Thyroid gland (tissue), 4 donors: ENCODE measurements at regions not wholly inside any gene's neighbourhood (a gene's known extent, or its start where the extent isn't known, plus 50 kb on each side); places are given as distances from the start of the nearest gene placed in this dataset.
"Not testable (repeated sequence)": the region's sequence is repeated elsewhere in the genome, so short reads cannot be mapped to it uniquely, and the experiment has no call there.

Experiments
- DNase-seq, 2 donors: peaks; one replicate each; pipeline ENCODE4 v3.0.0-alpha.2; 2019
- H3K27ac ChIP-seq, 3 donors: fragments of 200-600 bp; sonication (generic); 1 replicate in 2 of 3; 2 replicates in 1 of 3; pipeline ENCODE4 v1.5.1; 2016 to 2019; ENCODE audit warnings: mild to moderate bottlenecking in 1 of 3, moderate library complexity in 1 of 3
- H3K27me3 ChIP-seq: fragments of 200-600 bp; sonication (generic); one replicate; pipeline ENCODE4 v1.5.1; 2019
- H3K36me3 ChIP-seq, 2 donors: fragments of 200-600 bp; sonication (generic); one replicate each; pipeline ENCODE4 v1.5.1; 2016 to 2019
- H3K4me1 ChIP-seq, 2 donors: fragments of 200-600 bp; sonication (generic); one replicate each; pipeline ENCODE4 v1.5.1; 2017 to 2019
- H3K4me3 ChIP-seq, 3 donors: fragments of 200-600 bp; sonication (generic); replicated peaks in 1 of 3; 1 replicate in 2 of 3; 2 replicates in 1 of 3; pipeline ENCODE4 v1.5.1; 2016; ENCODE audit warnings: mild to moderate bottlenecking in 1 of 3
- H3K9me3 ChIP-seq: fragments of 200-600 bp; sonication (generic); one replicate; pipeline ENCODE4 v1.5.1; 2017
- CTCF ChIP-seq, 6 experiments: fragments of 200-600 bp in 3 of 6; fragments of 450-650 bp in 3 of 6; sonication (generic) in 3 of 6; IDR thresholded peaks; one replicate each; pipeline ENCODE4 v1.5.1; 2016 to 2019; ENCODE audit warnings: antibody characterized with exemption in 6 of 6, mild to moderate bottlenecking in 2 of 6, inconsistent platforms in 1 of 6, moderate library complexity in 1 of 6
- POLR2A ChIP-seq, 2 donors: fragments of 450-650 bp; IDR thresholded peaks; one replicate each; pipeline ENCODE4 v1.6.1; 2017; ENCODE audit warnings: antibody characterized with exemption in 2 of 2, mild to moderate bottlenecking in 2 of 2, moderate library complexity in 1 of 2
- WGBS, 2 donors: methylation state at CpG; one replicate each; pipeline ENCODE4 v1.1.5; 2017; 5-methylcytosine and 5-hydroxymethylcytosine counted together
- intact Hi-C: fragments of 100-400 bp; cut with DNase I; formaldehyde crosslinking; loops from one replicate; pipeline ENCODE4 v1.15.1; 2023

- 76 to 77% methylated on average over 6 of the region's 6 CpGs for WGBS, 2 donors
Observed at GRCh38 chr10:30199376-30200016, 140.1 kb upstream of the JCAD start.

GRCh38 chr10:30197186-30197585 is 137.8 kb upstream of the JCAD start:
- intact Hi-C loops = no loop called here
- no peaks in the 10 kb centered on the region for H3K36me3 ChIP-seq
- no peaks in the 10 kb centered on the region for H3K27me3 ChIP-seq
- H3K4me3 ChIP-seq = no peak overlapping the region
- H3K4me1 ChIP-seq = no peaks in the 10 kb centered on the region
- no peak overlapping the region for H3K27ac ChIP-seq
- no peaks in the 10 kb centered on the region for H3K9me3 ChIP-seq
- DNase-seq = no peak
- TF ChIP-seq POLR2A (IDR thresholded peaks at IDR 0.05) (no peak), CTCF (IDR thresholded peaks at IDR 0.05) (no peak)
- 83 to 88% methylated on average over 4 of the region's 4 CpGs for WGBS, 2 donors

More at GRCh38 chr10:30199376-30200016, 140.1 kb upstream of the JCAD start:
- no peak overlapping the region for H3K4me3 ChIP-seq
- intact Hi-C loops = no loop called here
- TF ChIP-seq CTCF (IDR thresholded peaks at IDR 0.05) (no peak), POLR2A (IDR thresholded peaks at IDR 0.05) (no peak)
- no peaks in the 10 kb centered on the region for H3K4me1 ChIP-seq
- no peaks in the 10 kb centered on the region for H3K36me3 ChIP-seq
- no peak for DNase-seq
- H3K9me3 ChIP-seq = no peaks in the 10 kb centered on the region
- H3K27ac ChIP-seq = no peak overlapping the region
- H3K27me3 ChIP-seq = no peaks in the 10 kb centered on the region

GRCh38 chr10:30196559-30196958 is 137.2 kb upstream of the JCAD start:
- H3K4me1 ChIP-seq, H3K27ac ChIP-seq, H3K9me3 ChIP-seq, H3K4me3 ChIP-seq, intact Hi-C loops, DNase-seq, H3K36me3 ChIP-seq, H3K27me3 ChIP-seq: not testable (repeated sequence)
- WGBS, 2 donors = 80 to 81% methylated on average over 2 of the region's 2 CpGs

GRCh38 chr10:30192846-30193608 is 133.6 kb upstream of the JCAD start:
- TF ChIP-seq POLR2A (IDR thresholded peaks at IDR 0.05) = no peak
- TF ChIP-seq CTCF (IDR thresholded peaks at IDR 0.05) = no peak
- no peak overlapping the region for H3K4me3 ChIP-seq
- WGBS, 2 donors = 86 to 89% methylated on average over 5 of the region's 5 CpGs
- DNase-seq = no peak
- H3K36me3 ChIP-seq = no peaks in the 10 kb centered on the region
- no peaks in the 10 kb centered on the region for H3K9me3 ChIP-seq
- H3K27ac ChIP-seq = no peak overlapping the region
- intact Hi-C loops = no loop called here
- H3K27me3 ChIP-seq = no peaks in the 10 kb centered on the region
- H3K4me1 ChIP-seq = peaks cover 0 to 8% of the 10 kb centered on the region in 2 donors

DNA sequence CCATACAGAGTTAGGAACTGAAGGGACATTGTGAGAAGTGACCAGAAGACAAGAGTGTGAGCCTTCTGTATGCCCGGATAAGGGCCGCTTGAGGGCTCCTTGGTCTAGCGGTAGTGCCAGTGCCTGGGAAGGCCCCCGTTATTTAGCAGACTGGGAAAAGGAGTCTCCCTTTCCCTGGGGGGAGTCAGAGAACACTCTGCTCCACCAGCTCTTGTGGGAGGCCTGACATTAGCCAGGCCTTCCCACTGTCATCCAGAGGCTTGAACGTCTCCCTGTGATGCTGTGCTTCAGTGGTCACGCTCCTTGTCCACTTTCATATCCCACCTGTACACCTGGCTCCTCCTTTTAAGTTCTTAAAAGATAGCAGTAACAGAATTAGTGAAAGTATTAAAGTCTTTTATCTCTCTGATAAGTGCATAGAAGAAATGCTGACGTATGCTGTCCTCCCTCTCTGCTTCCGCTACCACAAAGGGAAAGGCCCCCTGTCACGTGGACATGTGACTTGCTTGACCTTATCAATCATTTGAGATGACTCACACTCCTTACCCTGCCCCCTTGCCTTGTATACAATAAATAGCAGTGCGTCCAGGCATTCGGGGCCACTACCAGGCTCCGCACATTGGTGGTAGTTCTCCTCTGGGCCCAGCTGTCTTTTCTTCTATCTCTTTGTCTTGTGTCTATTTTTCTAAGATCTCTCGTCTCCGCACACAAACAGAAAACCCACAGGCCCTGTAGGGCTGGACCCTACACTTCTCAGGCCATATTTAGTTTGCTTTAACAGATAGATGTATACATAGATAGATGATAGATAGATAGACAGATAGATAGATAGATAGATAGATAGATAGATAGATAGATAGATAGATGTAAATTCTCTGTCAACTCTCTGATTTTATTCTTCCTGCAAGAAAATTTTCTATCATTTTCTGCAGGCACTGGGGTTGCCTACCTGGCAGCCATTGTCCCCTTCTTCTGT is 131.5 kb upstream of the JCAD start:
- Histone ChIP-seq H3K4me3 (no peak overlapping the region), H3K27ac (no peak overlapping the region), H3K9me3 (no peaks in the 10 kb centered on the region), H3K27me3 (no peaks in the 10 kb centered on the region), H3K36me3 (no peaks in the 10 kb centered on the region), H3K4me1 (peaks cover 3 to 16% of the 10 kb centered on the region in 2 donors)
- DNase-seq = no peak
- intact Hi-C loops = no loop called here
- TF ChIP-seq POLR2A (IDR thresholded peaks at IDR 0.05) (no peak), CTCF (IDR thresholded peaks at IDR 0.05) (no peak)
- 87 to 90% methylated on average over 14 of the region's 14 CpGs for WGBS, 2 donors
